ENCODE measurements at regions not wholly inside any gene's neighbourhood (a gene's known extent, or its start where the extent isn't known, plus 50 kb on each side); places are given as distances from the start of the nearest gene placed in this dataset.

DNA sequence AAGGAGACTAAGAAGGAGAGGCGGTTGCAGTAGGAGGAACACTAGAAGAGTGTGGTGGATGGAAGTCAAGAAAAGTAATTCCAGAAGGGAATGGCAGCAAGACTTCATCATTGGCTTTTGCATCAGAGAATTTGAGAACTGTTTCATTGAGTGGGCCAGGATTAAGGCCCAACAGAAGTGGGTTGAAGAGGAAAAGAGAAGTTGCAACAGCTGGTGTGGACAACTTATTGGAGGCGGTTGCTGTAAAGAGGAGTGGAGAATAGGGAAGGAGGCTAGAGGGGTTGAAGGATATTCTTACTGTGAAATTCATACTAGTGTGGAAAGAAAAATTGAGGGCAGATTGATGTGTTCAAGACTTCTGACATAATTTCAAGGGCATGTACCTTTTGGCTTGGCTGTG lies 168.7 kb upstream of the FN1 start:
- 71% methylated on average over 2 of the region's 2 CpGs for WGBS (ENCODE audit: insufficient coverage)
- no peaks in the 10 kb centered on the region for H3K27me3 ChIP-seq (replicated peaks in 1 of 2; ENCODE audit: control insufficient read depth in 2 of 2, extremely low read depth in 1 of 2, insufficient read depth in 2 of 2, low read length in 1 of 2)
- H3K27ac Mint-ChIP-seq = no peak overlapping the region
- H3K9me3 ChIP-seq = no peaks in the 10 kb centered on the region
- ChIA-PET CTCF (no interaction called here), POLR2A (no interaction called here)
- H3K27me3 Mint-ChIP-seq = no peaks in the 10 kb centered on the region
- H3K9me3 Mint-ChIP-seq = no peaks in the 10 kb centered on the region
- H3K4me3 Mint-ChIP-seq = no peak overlapping the region
- ATAC-seq (replicated peaks in 1 of 4) = no peak
- DNase-seq = no peak
- H3K27ac ChIP-seq (ENCODE audit: low read length) = no peak overlapping the region
- H3K36me3 ChIP-seq (ENCODE audit: control insufficient read depth in 2 of 2, extremely low read depth in 1 of 2, insufficient read depth in 1 of 2, low read length in 1 of 2) = no peaks in the 10 kb centered on the region
- H3K4me1 ChIP-seq (ENCODE audit: control insufficient read depth in 1 of 2, extremely low read depth in 1 of 2, insufficient read depth in 2 of 2, low read length in 2 of 2) = no peaks in the 10 kb centered on the region
- no peaks in the 10 kb centered on the region for H3K4me1 Mint-ChIP-seq
- H3K4me3 ChIP-seq (ENCODE audit: control insufficient read depth in 1 of 2, extremely low read depth in 1 of 2, low read length in 1 of 2) = no peak overlapping the region
- no peaks in the 10 kb centered on the region for H3K36me3 Mint-ChIP-seq

DNA sequence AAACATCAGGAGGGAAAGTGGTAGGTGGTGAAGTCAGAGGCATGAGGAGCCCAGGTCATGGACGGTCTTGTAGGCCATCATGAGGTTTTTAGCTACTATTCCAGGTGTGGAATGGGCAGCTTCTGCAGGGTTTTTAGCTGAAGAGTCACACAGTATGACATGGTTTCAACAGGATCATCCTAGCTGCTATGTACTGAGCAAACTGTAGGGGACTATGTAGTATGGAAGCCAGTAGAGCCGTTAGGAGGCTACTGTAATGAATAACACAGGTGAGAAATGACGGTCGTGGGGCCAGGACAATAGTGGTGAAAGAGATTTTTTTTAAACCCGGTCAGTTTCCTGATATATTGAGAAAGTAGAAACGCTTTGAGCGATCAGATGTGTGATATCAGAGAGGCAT lies 167.6 kb upstream of the FN1 start:
- H3K27ac ChIP-seq (ENCODE audit: low read length) = no peak overlapping the region
- H3K4me3 Mint-ChIP-seq = no peak overlapping the region
- ChIA-PET CTCF (no interaction called here), POLR2A (no interaction called here)
- H3K4me1 ChIP-seq (ENCODE audit: control insufficient read depth in 1 of 2, extremely low read depth in 1 of 2, insufficient read depth in 2 of 2, low read length in 2 of 2) = no peaks in the 10 kb centered on the region
- 84% methylated on average over 7 of the region's 7 CpGs for WGBS (ENCODE audit: insufficient coverage)
- no peak for ATAC-seq (replicated peaks in 1 of 4)
- no peaks in the 10 kb centered on the region for H3K9me3 ChIP-seq
- no peak overlapping the region for H3K27ac Mint-ChIP-seq
- H3K36me3 Mint-ChIP-seq = no peaks in the 10 kb centered on the region
- H3K27me3 ChIP-seq (replicated peaks in 1 of 2; ENCODE audit: control insufficient read depth in 2 of 2, extremely low read depth in 1 of 2, insufficient read depth in 2 of 2, low read length in 1 of 2) = no peaks in the 10 kb centered on the region
- no peaks in the 10 kb centered on the region for H3K36me3 ChIP-seq (ENCODE audit: control insufficient read depth in 2 of 2, extremely low read depth in 1 of 2, insufficient read depth in 1 of 2, low read length in 1 of 2)
- DNase-seq = no peak
- H3K4me1 Mint-ChIP-seq = no peaks in the 10 kb centered on the region
- no peaks in the 10 kb centered on the region for H3K27me3 Mint-ChIP-seq
- no peaks in the 10 kb centered on the region for H3K9me3 Mint-ChIP-seq
- no peak overlapping the region for H3K4me3 ChIP-seq (ENCODE audit: control insufficient read depth in 1 of 2, extremely low read depth in 1 of 2, low read length in 1 of 2)

DNA sequence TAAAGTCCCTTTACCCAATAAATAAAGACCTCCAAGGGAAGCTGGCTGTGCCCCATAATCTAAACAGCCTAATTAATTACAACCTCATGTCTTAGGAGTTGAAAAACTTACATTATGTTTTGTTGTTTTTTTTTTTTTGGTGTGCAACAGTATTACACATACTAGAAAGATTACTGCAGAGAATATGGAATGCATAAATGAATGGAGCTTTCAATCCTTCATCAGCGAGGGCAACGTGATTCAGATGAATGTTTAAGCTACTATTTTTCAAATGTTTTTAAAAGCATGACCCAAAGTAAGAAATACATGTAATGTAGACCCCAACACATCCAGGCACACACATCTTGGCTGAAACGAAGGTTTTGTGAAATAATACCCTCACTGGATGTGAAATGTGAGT lies 167.1 kb upstream of the FN1 start:
- H3K9me3 Mint-ChIP-seq = no peaks in the 10 kb centered on the region
- H3K27ac Mint-ChIP-seq = no peak overlapping the region
- CTCF ChIA-PET = no interaction called here
- Histone ChIP-seq H3K4me1 (ENCODE audit: control insufficient read depth in 1 of 2, extremely low read depth in 1 of 2, insufficient read depth in 2 of 2, low read length in 2 of 2) (no peaks in the 10 kb centered on the region), H3K36me3 (ENCODE audit: control insufficient read depth in 2 of 2, extremely low read depth in 1 of 2, insufficient read depth in 1 of 2, low read length in 1 of 2) (no peaks in the 10 kb centered on the region), H3K9me3 (no peaks in the 10 kb centered on the region), H3K4me3 (ENCODE audit: control insufficient read depth in 1 of 2, extremely low read depth in 1 of 2, low read length in 1 of 2) (no peak overlapping the region), H3K27me3 (replicated peaks in 1 of 2; ENCODE audit: control insufficient read depth in 2 of 2, extremely low read depth in 1 of 2, insufficient read depth in 2 of 2, low read length in 1 of 2) (no peaks in the 10 kb centered on the region), H3K27ac (ENCODE audit: low read length) (no peak overlapping the region)
- H3K27me3 Mint-ChIP-seq = no peaks in the 10 kb centered on the region
- 63% methylated on average over 1 of the region's 3 CpGs for whole genome bisulfite sequencing (ENCODE audit: insufficient coverage)
- ATAC-seq (replicated peaks in 1 of 4) = no peak
- DNase-seq = no peak
- no peak overlapping the region for H3K4me3 Mint-ChIP-seq
- no peaks in the 10 kb centered on the region for H3K4me1 Mint-ChIP-seq
- no peaks in the 10 kb centered on the region for H3K36me3 Mint-ChIP-seq
- POLR2A ChIA-PET = no interaction called here

DNA sequence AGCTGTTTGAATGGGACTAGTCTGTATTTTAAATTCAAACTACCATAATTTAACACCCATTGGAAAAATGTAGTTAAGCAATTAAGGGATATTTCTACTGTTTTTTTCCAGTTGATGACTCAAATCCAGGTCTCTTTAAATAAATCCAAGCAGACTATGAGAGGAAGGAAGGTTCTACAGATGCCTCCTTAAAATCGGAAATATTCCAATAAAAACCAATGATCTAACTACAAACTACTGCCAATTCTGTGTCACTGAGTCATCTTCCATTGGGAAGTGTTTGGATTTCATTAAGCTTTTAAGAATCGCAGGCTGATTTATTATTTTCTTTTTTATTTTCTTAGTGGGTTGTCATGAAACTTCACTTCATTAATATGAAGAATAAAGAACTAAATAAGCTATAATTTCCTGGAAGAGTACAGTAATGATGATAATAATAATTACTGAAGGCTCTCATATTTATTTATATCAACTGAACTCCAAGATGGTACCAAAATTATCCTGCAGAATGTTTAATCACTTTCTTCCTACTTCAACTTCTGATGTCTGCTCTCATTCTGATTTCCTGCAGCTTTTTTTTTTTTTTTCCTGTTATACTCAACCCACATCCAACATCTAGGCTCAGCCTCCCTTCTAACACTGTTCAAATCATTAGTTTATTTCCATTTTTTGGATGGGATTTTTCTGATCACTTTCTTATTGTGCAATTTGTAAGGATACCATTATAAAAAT lies 166.3 kb upstream of the FN1 start:
- Histone ChIP-seq H3K4me1 (ENCODE audit: control insufficient read depth in 1 of 2, extremely low read depth in 1 of 2, insufficient read depth in 2 of 2, low read length in 2 of 2) (no peaks in the 10 kb centered on the region), H3K27ac (ENCODE audit: low read length) (no peak overlapping the region), H3K4me3 (ENCODE audit: control insufficient read depth in 1 of 2, extremely low read depth in 1 of 2, low read length in 1 of 2) (no peak overlapping the region), H3K9me3 (no peaks in the 10 kb centered on the region), H3K36me3 (ENCODE audit: control insufficient read depth in 2 of 2, extremely low read depth in 1 of 2, insufficient read depth in 1 of 2, low read length in 1 of 2) (no peaks in the 10 kb centered on the region), H3K27me3 (replicated peaks in 1 of 2; ENCODE audit: control insufficient read depth in 2 of 2, extremely low read depth in 1 of 2, insufficient read depth in 2 of 2, low read length in 1 of 2) (no peaks in the 10 kb centered on the region)
- no peaks in the 10 kb centered on the region for H3K27me3 Mint-ChIP-seq
- POLR2A ChIA-PET = interaction anchor here in 1 of 2 donors (0.7 kb wide), 1 partner anchor 236 kb away, joined by 10 read pairs; no protein-coding TSS in a partner anchor
- no peaks in the 10 kb centered on the region for H3K4me1 Mint-ChIP-seq
- no peaks in the 10 kb centered on the region for H3K36me3 Mint-ChIP-seq
- H3K9me3 Mint-ChIP-seq = no peaks in the 10 kb centered on the region
- no CpG with 5 or more reads among the region's 2 CpGs for WGBS (ENCODE audit: insufficient coverage)
- no peak for ATAC-seq (replicated peaks in 1 of 4)
- H3K4me3 Mint-ChIP-seq = no peak overlapping the region
- CTCF ChIA-PET = interaction anchor here in 1 of 2 donors (0.5 kb wide), 1 partner anchor 28 kb away, joined by 6 read pairs; no protein-coding TSS in a partner anchor
- no peak overlapping the region for H3K27ac Mint-ChIP-seq
- no peak for DNase-seq

DNA sequence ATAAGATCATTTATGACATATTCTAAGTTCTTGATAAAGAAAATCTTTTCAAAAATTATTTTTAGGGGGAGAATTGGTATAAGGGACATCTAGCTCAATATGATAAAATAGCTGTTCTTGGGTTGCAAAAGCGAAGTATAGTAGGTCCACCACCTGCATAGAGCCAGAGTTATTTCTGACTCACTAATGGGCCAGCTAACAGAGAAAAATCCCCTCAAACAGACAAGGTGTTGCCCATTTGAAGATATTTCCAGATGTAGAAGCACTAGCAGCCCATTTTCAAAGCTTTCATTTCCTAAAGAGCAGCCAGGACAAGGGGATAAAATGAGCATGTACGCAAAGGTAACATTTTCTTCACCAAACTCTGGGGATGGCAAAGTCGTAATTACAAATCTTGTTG lies 165.7 kb upstream of the FN1 start:
- CTCF ChIA-PET = interaction anchor here in 1 of 2 donors (0.5 kb wide), 1 partner anchor 27 kb away, joined by 6 read pairs; no protein-coding TSS in a partner anchor
- H3K36me3 Mint-ChIP-seq = no peaks in the 10 kb centered on the region

DNA sequence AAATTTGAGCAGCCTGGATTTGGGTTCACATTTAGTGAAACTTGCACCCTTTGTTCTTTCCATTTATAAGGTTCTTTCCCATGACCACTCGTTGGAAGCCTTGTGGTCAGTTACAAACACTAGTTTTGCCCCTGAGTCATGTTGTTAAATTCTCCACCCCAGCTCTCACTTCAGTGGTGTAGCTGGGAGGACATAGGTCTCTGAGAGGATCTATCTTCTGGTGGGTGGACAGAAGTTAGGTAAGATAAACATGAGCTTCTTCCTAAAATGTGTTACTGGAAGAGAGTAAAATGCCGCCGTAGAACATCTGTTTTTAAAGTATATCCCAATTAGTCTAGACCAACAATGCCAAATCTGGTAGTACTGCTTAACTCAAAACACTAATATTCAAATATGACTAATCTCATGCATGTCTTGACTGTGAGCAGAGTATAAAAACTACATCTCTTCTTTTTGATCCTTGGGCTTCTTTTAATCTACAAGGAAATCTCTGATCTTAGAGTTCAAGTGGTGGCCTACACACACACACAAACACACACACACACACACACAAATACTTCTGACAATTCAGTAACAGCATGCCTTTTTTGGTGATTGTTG lies 162.6 kb upstream of the FN1 start:
- no peak for ATAC-seq (replicated peaks in 1 of 4)
- Mint-ChIP-seq H3K27ac (no peak overlapping the region), H3K9me3 (no peaks in the 10 kb centered on the region), H3K4me3 (no peak overlapping the region), H3K27me3 (no peaks in the 10 kb centered on the region), H3K36me3 (no peaks in the 10 kb centered on the region), H3K4me1 (no peaks in the 10 kb centered on the region)
- Histone ChIP-seq H3K9me3 (no peaks in the 10 kb centered on the region), H3K36me3 (ENCODE audit: control insufficient read depth in 2 of 2, extremely low read depth in 1 of 2, insufficient read depth in 1 of 2, low read length in 1 of 2) (no peaks in the 10 kb centered on the region), H3K4me1 (ENCODE audit: control insufficient read depth in 1 of 2, extremely low read depth in 1 of 2, insufficient read depth in 2 of 2, low read length in 2 of 2) (no peaks in the 10 kb centered on the region), H3K27me3 (replicated peaks in 1 of 2; ENCODE audit: control insufficient read depth in 2 of 2, extremely low read depth in 1 of 2, insufficient read depth in 2 of 2, low read length in 1 of 2) (no peaks in the 10 kb centered on the region), H3K4me3 (ENCODE audit: control insufficient read depth in 1 of 2, extremely low read depth in 1 of 2, low read length in 1 of 2) (no peak overlapping the region), H3K27ac (ENCODE audit: low read length) (no peak overlapping the region)
- no CpG with 5 or more reads among the region's 3 CpGs for WGBS (ENCODE audit: insufficient coverage)
- DNase-seq = no peak
- POLR2A ChIA-PET = no interaction called here
- CTCF ChIA-PET = interaction anchor here in 1 of 2 donors (0.6 kb wide), 1 partner anchor 28 kb away, joined by 8 read pairs; no protein-coding TSS in a partner anchor

More for the DNA sequence above, 165.7 kb upstream of the FN1 start:
- H3K36me3 ChIP-seq (ENCODE audit: control insufficient read depth in 2 of 2, extremely low read depth in 1 of 2, insufficient read depth in 1 of 2, low read length in 1 of 2) = no peaks in the 10 kb centered on the region
- Mint-ChIP-seq H3K4me1 (no peaks in the 10 kb centered on the region), H3K9me3 (no peaks in the 10 kb centered on the region), H3K27me3 (no peaks in the 10 kb centered on the region), H3K27ac (no peak overlapping the region), H3K4me3 (no peak overlapping the region)
- H3K27ac ChIP-seq (ENCODE audit: low read length) = no peak overlapping the region
- ATAC-seq (replicated peaks in 1 of 4) (no peak), DNase-seq (no peak)
- H3K4me1 ChIP-seq (ENCODE audit: control insufficient read depth in 1 of 2, extremely low read depth in 1 of 2, insufficient read depth in 2 of 2, low read length in 2 of 2) = no peaks in the 10 kb centered on the region
- H3K4me3 ChIP-seq (ENCODE audit: control insufficient read depth in 1 of 2, extremely low read depth in 1 of 2, low read length in 1 of 2) = no peak overlapping the region
- POLR2A ChIA-PET = no interaction called here
- no peaks in the 10 kb centered on the region for H3K27me3 ChIP-seq (replicated peaks in 1 of 2; ENCODE audit: control insufficient read depth in 2 of 2, extremely low read depth in 1 of 2, insufficient read depth in 2 of 2, low read length in 1 of 2)
- WGBS (ENCODE audit: insufficient coverage) = no CpG with 5 or more reads among the region's 3 CpGs
- no peaks in the 10 kb centered on the region for H3K9me3 ChIP-seq

All from T-cell (primary cell).